Osteocyte (in vitro differentiated cells): ENCODE measurements at regions not wholly inside any gene's neighbourhood (a gene's known extent, or its start where the extent isn't known, plus 50 kb on each side); places are given as distances from the start of the nearest gene placed in this dataset.

ENCODE experiments used
- DNase-seq: peaks from one replicate; pipeline ENCODE4 v3.0.0; 2021; ENCODE audit warnings: mixed read lengths; ENCODE audit not compliant: unreplicated experiment; ENCODE audit errors: extremely low spot score
- H3K27ac Mint-ChIP-seq: one replicate; pipeline ENCODE4 v1.8.0; 2021; ENCODE audit warnings: mild to moderate bottlenecking, mixed read lengths; ENCODE audit not compliant: unreplicated experiment
- H3K27me3 Mint-ChIP-seq: one replicate; pipeline ENCODE4 v1.8.0; 2021; ENCODE audit warnings: mixed read lengths; ENCODE audit not compliant: unreplicated experiment
- H3K36me3 Mint-ChIP-seq: one replicate; pipeline ENCODE4 v1.8.0; 2021; ENCODE audit warnings: mixed read lengths; ENCODE audit not compliant: unreplicated experiment
- H3K4me1 Mint-ChIP-seq: one replicate; pipeline ENCODE4 v1.8.0; 2021; ENCODE audit warnings: mixed read lengths; ENCODE audit not compliant: unreplicated experiment
- H3K4me3 Mint-ChIP-seq: one replicate; pipeline ENCODE4 v1.8.0; 2021; ENCODE audit warnings: mild to moderate bottlenecking, moderate library complexity, mixed read lengths; ENCODE audit not compliant: unreplicated experiment
- H3K9me3 Mint-ChIP-seq: one replicate; pipeline ENCODE4 v1.8.0; 2021; ENCODE audit warnings: mixed read lengths; ENCODE audit not compliant: unreplicated experiment
- CTCF ChIP-seq: fragments of 200-600 bp; sonication (generic); IDR thresholded peaks from 2 replicates; pipeline ENCODE4 v1.5.0; 2021; ENCODE audit warnings: antibody characterized with exemption, mild to moderate bottlenecking, moderate library complexity

GRCh38 chr2:38158378-38159118, 82.6 kb upstream of the CYP1B1 start:
- Mint-ChIP-seq H3K9me3 (no peaks in the 10 kb centered on the region), H3K4me3 (no peak overlapping the region), H3K27me3 (peaks cover 2% of the 10 kb centered on the region), H3K4me1 (peaks cover 17% of the 10 kb centered on the region), H3K27ac (peak overlapping the region; percentile 52), H3K36me3 (no peaks in the 10 kb centered on the region)
- no peak for TF ChIP-seq CTCF
- DNase-seq: no peak

DNA sequence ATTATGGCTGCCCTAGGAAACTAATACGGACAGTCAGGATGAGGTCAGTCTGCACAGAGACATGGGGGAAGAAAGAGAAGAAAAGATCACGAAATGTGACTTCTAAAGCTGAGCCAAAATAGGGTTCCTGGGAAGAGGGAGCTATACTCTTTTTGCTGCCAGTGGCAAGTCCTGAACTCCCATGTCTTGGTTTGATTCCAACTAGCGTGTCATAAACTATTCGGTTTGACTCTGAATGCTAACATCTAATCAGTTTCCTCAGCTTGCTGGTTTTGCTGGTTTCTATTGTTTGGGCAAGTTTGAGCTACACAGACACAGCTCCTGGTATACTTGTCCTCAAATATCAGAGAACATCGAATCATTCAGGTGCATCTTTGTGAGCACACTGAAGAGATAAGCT, 80.5 kb upstream of the CYP1B1 start:
- Mint-ChIP-seq H3K4me1 (peaks cover 17% of the 10 kb centered on the region), H3K27me3 (no peaks in the 10 kb centered on the region), H3K4me3 (no peak overlapping the region), H3K9me3 (no peaks in the 10 kb centered on the region), H3K27ac (no peak overlapping the region), H3K36me3 (peaks cover 1% of the 10 kb centered on the region)
- TF ChIP-seq CTCF: no peak
- DNase-seq: no peak

DNA sequence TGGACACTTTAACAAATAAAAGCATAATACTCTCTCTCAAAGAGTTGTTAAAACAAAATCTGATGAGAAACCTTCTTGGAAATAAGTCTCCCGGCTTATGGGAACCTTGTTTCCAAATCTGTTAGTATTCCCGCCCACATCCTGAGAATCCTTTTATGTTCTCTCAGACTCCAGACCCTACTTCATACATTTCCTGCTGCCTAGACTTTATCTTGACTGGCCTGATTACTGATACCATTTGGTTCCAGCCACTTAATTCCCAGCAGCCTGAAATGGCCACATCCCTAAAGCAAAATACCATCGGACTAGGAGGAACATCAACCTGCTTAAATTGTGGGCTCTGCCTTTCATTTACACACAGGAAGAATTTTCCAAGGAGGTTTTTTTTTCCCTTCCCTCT, 79.1 kb upstream of the CYP1B1 start:
- Mint-ChIP-seq H3K9me3 (no peaks in the 10 kb centered on the region), H3K27me3 (no peaks in the 10 kb centered on the region), H3K27ac (no peak overlapping the region), H3K4me1 (peaks cover 17% of the 10 kb centered on the region), H3K4me3 (no peak overlapping the region), H3K36me3 (peaks cover 1% of the 10 kb centered on the region)
- DNase-seq: no peak
- no peak for TF ChIP-seq CTCF

GRCh38 chr2:38154395-38154794, 78.4 kb upstream of the CYP1B1 start:
- no peaks in the 10 kb centered on the region for H3K27me3 Mint-ChIP-seq
- no peak overlapping the region for H3K4me3 Mint-ChIP-seq
- H3K36me3 Mint-ChIP-seq: peaks cover 1% of the 10 kb centered on the region
- peaks cover 14% of the 10 kb centered on the region for H3K4me1 Mint-ChIP-seq
- H3K9me3 Mint-ChIP-seq: no peaks in the 10 kb centered on the region
- DNase-seq: no peak
- no peak overlapping the region for H3K27ac Mint-ChIP-seq
- TF ChIP-seq CTCF: no peak

DNA sequence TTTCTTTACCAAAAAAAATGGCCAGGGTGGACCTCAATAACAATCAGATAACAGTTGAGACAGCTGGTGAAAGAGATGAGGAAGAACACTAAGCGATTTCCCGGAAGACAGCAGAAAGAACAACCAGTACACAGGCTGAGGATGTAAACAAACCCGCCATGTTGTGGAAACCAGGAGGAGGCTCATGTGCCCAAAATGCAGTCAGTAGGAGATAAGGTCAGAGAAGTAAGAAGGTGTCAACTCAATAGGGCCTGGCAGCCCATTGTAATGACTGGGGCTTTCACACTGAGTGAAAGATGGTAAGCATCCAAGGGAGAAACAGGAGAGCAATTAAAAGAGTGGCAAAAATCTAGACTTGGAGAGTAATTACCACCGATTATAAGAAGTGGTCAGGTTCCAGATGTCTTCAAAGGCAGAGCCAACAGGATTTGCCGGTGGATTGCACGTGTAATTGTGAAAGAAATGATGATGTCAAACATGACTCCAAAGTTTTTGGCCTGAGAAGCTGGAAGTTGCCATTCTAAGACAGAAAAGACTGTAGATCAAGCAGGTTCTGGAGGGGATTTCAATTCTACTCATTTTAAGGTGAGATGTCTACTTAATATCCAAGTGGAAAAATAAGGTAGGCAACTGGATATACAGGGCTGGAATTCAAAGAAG, 77.7 kb upstream of the CYP1B1 start:
- no peaks in the 10 kb centered on the region for H3K9me3 Mint-ChIP-seq
- H3K27me3 Mint-ChIP-seq: no peaks in the 10 kb centered on the region
- DNase-seq: no peak
- H3K4me1 Mint-ChIP-seq: peaks cover 7% of the 10 kb centered on the region
- peaks cover 1% of the 10 kb centered on the region for H3K36me3 Mint-ChIP-seq
- H3K4me3 Mint-ChIP-seq: no peak overlapping the region
- no peak overlapping the region for H3K27ac Mint-ChIP-seq
- no peak for TF ChIP-seq CTCF
